NCI-H2196 treated with DMSO at 0.1 percent for 48 hours (cell line): ENCODE measurements at regions not wholly inside any gene's neighbourhood (a gene's known extent, or its start where the extent isn't known, plus 50 kb on each side); places are given as distances from the start of the nearest gene placed in this dataset.

ENCODE experiments used
- DNase-seq: peaks from one replicate; lab custom pipeline; 2025; ENCODE audit not compliant: unreplicated experiment; lab: John Stamatoyannopoulos, UW

DNA sequence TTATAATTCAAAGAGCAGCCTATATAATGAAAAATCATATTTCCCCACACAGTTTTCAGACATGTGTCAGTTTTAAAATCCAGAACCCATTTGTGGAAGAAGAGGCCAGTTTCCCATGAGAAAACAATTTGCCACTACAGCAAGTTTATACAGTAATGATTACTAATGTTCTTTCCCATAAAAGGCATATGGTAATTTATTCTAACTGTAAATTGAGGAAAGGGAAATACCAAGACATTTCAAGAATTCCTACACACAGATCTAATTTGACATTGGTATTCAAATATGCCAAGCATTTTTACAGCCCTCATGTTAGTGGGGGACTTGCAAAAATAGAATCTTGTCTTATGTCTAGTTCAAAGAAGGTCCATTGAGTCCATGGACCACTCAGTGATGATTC, 1368.6 kb downstream of the FSTL5 start:
- no peak for DNase-seq

GRCh38 chr4:160808174-160808573, 1355.6 kb downstream of the FSTL5 start:
- DNase-seq: no peak

DNA sequence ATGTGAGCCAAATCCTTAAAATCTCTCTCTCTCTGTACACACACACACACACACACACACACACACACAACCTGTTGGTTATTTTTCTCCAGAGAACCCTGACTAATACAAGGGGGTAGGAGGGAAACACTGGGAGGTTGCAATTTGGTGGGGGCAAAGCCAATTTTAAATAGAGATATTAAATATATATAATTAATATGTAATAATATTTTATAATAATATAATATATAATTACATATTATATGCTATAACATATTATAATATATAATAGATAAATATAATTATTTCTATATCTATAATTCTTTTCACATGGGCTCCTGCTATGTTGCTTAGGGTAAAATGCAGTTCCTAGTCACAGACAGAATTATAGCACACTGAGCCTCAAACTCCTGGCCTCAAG, 1354.2 kb downstream of the FSTL5 start:
- DNase-seq: no peak

DNA sequence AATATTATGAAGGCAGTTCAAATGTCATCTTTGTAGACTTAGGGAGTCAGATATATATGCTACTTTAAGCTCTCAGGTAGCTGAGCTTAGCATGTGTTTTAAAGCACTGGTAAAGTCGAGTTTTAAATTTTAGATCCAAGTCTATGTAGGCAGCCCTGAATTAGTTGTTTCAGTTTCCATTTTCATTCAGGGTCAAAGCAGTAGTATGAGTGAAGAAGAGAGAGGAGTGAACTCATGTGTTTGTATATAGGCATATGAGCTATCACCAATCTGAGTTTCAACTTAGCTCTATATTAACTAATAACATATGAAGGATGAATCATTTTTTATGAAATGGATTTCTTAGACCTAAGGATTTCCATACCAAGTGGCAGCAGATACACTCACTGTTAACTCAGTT, 1353.4 kb downstream of the FSTL5 start:
- no peak for DNase-seq

DNA sequence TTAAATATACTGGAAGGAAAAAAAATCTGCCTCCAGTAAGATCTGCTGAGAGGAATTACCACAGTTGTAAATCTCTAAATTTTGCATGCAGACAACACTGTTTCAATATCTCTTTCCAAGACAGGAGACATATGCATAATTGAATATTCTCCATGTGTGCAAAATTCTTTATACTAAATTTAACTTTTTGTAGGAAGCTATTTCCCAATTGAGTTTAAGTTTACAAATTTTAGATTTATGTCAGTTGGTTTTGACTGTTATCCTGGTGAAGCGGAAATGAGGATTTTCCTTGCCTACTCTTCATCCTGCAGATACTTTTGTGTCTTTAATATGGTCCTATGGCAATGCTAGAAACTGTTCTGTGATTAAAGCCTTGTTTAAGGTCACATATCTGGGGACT, 1352.9 kb downstream of the FSTL5 start:
- no peak for DNase-seq

- no peak for DNase-seq
Observed at GRCh38 chr4:160811956-160812355, 1351.8 kb downstream of the FSTL5 start.

GRCh38 chr4:160814726-160815125, 1349.1 kb downstream of the FSTL5 start:
- DNase-seq: no peak

- no peak for DNase-seq
Observed at GRCh38 chr4:160818571-160818970, 1345.2 kb downstream of the FSTL5 start.

GRCh38 chr4:160819791-160820190, 1344.0 kb downstream of the FSTL5 start:
- DNase-seq: no peak

- no peak for DNase-seq
Observed at GRCh38 chr4:160824481-160824880, 1339.3 kb downstream of the FSTL5 start.

GRCh38 chr4:160825644-160826338, 1338.0 kb downstream of the FSTL5 start:
- DNase-seq: no peak

DNA sequence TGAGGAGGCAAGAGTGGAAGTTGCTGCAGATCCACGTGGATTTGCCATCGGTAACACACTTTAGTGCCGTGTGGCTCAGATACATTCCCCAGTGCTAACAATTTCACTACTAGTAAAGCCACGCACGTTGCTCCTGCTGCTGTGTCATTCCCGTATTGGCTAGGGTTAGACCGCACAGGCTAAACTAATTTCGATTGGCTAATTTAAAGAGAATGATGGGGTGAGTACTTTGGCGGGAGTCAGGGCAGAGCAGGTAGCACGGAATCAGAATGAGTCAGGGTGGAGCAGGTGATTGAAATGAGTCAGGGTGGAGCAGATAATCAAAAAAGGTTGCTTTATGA, 1337.5 kb downstream of the FSTL5 start:
- no peak for DNase-seq

DNA sequence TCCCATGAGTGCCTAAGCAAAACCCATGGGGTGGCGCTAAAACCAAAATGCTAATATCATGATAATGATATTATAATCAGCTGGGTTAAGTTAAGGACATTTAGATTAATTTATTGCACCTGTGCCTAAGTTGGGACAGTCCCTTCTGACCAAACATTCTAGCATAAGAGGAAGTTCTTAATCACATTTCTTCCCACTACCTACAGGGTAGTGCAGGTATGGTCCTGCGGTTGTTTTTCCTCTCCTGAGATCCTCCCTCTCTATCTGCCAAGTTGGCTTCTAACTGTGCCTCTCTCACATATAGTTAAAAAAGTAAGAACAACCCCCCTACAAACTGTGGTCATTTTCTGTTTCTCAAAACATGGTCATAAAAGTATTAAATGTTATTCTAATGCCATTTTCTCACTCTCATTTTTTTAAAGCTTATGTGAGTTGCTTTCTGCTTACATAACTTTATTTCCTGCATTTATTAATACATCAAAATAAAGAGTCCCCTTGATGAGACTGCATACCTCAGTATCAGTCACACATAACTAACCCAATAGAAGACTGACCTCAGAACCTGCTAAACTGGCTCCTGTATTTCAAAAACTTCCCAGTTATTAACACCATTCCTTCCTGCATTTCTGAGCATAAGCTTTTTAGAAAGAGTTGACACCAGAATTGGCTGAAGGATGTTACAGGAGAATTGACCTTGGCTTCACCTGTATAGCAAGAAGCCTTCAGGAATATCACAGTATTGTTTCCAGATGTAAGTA, 1332.5 kb downstream of the FSTL5 start:
- no peak for DNase-seq

DNA sequence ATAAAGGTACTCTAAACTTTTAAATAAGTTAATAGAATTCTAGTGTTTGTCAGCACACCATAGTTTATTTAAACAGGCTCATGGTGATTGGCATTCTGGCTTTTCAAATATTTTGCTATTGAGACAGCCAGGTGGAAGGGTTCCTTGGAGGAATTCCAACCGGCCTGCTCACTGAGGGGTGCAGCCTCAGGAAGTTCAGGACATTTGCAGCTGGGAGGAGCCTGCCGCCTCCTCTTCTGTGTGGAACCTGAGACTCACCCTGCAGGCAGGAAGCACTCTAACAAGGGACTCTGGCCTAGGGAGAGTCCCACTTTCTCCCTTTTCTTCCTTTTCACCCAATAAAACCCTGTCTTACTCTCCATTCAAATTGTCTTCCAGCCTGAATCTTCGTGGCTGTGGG, 1328.0 kb downstream of the FSTL5 start:
- no peak for DNase-seq

DNA sequence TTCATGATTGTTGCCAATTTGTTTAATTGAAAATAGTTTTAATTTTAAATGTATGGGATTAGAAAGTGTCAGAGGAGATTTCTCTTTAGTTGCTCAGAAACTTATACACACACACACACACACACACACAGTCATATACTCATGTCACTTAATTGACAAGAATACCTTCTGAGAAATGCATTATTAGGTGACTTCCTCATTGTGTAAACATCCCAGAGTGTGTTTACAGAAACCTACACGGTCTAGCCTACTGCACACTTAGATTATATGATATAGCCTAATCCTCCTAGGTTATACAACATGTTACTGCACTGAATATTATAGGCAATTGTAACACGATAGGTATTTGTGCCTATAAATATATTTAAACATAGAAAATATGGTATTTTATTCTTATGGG, 1327.4 kb downstream of the FSTL5 start:
- DNase-seq: no peak

DNA sequence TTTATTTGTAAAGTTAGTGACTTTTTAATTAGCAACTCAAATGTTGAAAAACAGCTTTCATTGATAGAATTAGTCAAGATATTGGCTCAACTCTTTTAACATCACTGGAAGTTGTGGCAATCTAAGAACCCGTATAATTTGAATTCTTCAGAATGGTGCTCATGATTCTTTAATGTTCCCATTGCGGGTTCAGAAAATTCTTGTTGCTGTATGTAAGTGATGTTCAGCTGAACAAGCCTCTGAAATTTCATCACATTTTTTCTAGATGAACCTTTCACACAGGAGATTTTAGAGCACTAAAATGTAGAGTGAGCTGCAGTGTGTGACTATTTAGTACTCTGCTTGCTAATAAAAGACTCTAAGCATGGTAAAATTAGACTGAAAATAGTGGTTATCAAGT, 1317.7 kb downstream of the FSTL5 start:
- no peak for DNase-seq

- DNase-seq: no peak
Observed at GRCh38 chr4:160847228-160847627, 1316.6 kb downstream of the FSTL5 start.

DNA sequence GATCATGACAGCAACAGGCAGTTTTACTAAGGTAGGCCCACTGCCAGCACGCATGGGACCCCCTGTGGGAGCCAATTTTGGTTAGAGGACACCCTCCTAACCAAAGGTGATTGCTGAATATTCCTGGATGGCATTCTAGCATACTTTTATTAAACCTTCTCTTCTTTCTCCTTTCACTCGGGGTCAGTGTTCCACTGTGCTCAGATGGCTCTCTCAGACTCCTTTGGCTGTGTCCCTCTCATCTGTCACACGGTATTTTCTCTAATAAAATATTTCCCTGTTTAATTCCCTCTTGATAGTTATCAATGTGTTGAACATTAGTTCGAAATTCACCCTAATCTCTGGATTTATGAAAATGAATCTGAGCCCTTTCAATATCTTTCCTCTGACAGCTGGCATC, 1315.3 kb downstream of the FSTL5 start:
- DNase-seq: no peak

DNA sequence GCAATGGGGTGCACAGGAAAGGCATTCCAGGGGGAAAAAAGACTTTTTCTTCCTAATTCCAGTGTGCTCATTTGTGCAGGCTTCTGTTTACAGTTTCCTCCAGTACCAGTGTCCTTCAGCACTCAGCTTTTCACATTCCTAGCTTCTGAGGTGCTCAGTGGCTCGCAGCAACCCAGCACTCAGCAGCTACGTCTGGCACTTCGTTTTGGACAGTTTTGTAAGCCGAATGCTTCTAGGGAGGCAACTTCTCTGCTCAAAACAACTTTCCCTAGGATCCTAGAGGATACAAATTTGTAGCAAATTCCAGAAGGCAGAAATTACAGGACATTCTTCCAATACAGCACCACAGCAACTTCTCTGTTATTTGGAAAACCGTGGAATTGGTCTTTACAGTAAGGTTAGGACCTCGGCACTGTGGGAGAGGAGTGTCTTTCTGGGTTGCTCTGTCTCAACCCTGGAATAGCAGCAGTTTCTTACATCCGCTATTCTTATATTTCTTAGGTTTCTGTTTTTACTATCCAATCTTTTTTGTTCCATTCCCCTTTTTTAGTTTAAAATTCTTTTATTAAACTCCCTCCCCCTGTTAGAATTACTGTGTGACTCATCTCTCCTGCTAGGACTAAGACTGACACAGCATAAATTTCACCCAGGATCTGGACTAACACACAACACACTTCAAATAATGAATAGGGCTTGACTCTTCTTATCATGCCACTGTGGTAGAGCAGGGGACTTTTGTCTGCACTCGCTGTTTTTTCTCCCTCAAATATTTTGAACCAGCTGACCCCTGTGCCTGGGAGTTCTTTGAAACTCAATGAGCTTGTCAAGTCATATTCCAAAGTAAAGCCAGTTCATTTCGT, 1314.7 kb downstream of the FSTL5 start:
- DNase-seq: no peak

- no peak for DNase-seq
Observed at GRCh38 chr4:160864253-160864652, 1299.5 kb downstream of the FSTL5 start.

- DNase-seq: no peak
Observed at GRCh38 chr4:160869899-160870298, 1293.9 kb downstream of the FSTL5 start.

GRCh38 chr4:160872491-160872890, 1291.3 kb downstream of the FSTL5 start:
- no peak for DNase-seq
